Vagina (tissue), 2 donors: ENCODE measurements at regions not wholly inside any gene's neighbourhood (a gene's known extent, or its start where the extent isn't known, plus 50 kb on each side); places are given as distances from the start of the nearest gene placed in this dataset.

Experiments used
- CTCF ChIP-seq, 3 experiments: fragments of 450-650 bp in 2 of 3; fragments of 200-600 bp in 1 of 3; sonication (generic) in 1 of 3; IDR thresholded peaks; one replicate each; pipeline ENCODE4 v1.5.1; 2017 to 2019; ENCODE audit warnings: antibody characterized with exemption in 3 of 3, mild to moderate bottlenecking in 2 of 3, moderate library complexity in 2 of 3
- POLR2A ChIP-seq, 2 donors: fragments of 450-650 bp; IDR thresholded peaks; one replicate each; pipeline ENCODE4 v1.6.1; 2017; ENCODE audit warnings: antibody characterized with exemption in 2 of 2, mild to moderate bottlenecking in 2 of 2, moderate library complexity in 2 of 2
- POLR2AphosphoS5 ChIP-seq, 2 donors: sonication (generic); formaldehyde crosslinking; IDR thresholded peaks; one replicate each; pipeline ENCODE4 v1.9.0; 2017; ENCODE audit warnings: antibody characterized with exemption in 2 of 2, mild to moderate bottlenecking in 2 of 2, low read depth in 1 of 2; ENCODE audit not compliant: insufficient read depth in 1 of 2

DNA sequence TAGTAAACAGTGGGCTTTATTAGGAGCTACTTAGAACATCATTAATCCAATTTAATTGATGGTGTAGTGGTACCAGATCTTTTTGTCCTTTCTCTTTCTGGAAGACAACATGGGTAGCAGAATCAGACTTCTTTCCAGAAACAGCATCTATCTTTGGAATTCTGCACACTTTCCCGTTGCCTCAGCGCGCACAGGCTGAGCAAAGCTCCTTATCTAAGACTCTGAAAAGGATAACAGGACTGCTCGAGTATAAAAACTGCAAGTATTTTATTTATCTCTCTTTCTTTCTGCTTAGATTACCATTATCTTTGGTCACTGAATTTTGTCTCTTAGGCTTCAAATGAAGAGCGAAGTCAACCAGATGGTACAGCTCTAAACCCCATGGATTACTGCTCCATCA is 191.7 kb downstream of the DHX15 start:
- no peak for TF ChIP-seq CTCF (IDR thresholded peaks at IDR 0.05)
- no peak for TF ChIP-seq POLR2AphosphoS5 (IDR thresholded peaks at IDR 0.05; ENCODE audit: insufficient read depth in 1 of 2, low read depth in 1 of 2)
- no peak for TF ChIP-seq POLR2A (IDR thresholded peaks at IDR 0.05)
